Stomach (tissue), 4 donors: ENCODE measurements at regions not wholly inside any gene's neighbourhood (a gene's known extent, or its start where the extent isn't known, plus 50 kb on each side); places are given as distances from the start of the nearest gene placed in this dataset.

Source experiments
- POLR2A ChIP-seq, 4 donors: fragments of 450-650 bp; IDR thresholded peaks; one replicate each; pipeline ENCODE4 v1.6.1; 2016; ENCODE audit warnings: antibody characterized with exemption in 4 of 4, control low read depth in 2 of 4, mild to moderate bottlenecking in 1 of 4, moderate library complexity in 1 of 4
- POLR2AphosphoS5 ChIP-seq, 3 donors: sonication (generic); formaldehyde crosslinking; IDR thresholded peaks; one replicate each; pipeline ENCODE4 v1.6.1; 2016; ENCODE audit warnings: antibody characterized with exemption in 3 of 3
- TF ChIP-seq, protein P1 (sequence below), 7 experiments: fragments of 450-650 bp in 4 of 7; fragments of 200-600 bp in 3 of 7; sonication (generic) in 3 of 7; IDR thresholded peaks; one replicate each; pipeline ENCODE4 v1.5.1; 2016 to 2019; ENCODE audit warnings: antibody characterized with exemption in 7 of 7, control low read depth in 2 of 7, mild to moderate bottlenecking in 1 of 7

DNA sequence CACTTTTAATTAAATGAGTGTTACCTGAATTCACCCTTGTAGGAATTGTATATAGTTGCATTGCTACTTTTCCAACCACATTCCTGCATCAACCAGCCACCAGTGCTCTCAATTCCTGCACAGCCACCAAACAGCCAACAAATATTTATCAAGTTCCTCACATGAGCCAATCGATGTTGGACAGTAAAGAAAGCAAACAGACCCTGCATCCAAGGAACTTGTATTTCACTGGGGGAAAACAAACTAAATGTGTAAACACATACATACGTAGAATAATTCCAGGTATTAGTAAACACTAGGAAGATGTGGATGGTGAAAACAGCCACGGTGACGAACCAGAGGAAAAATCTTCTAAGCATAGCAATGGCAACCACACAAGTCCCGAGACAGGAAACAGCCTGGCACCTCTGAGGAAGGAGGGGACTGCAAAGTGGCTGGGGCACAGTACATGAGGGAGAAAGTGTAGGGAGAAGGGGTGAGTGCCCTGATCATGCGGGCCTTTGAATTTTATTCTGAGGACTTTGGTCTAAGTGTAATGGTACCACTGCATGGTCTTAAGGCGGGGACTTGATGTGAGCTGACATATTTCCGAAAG, 111.2 kb downstream of the XRCC2 start:
- TF ChIP-seq POLR2A (IDR thresholded peaks at IDR 0.05) (no peak), POLR2AphosphoS5 (IDR thresholded peaks at IDR 0.05) (no peak)
- TF ChIP-seq, protein P1, sequence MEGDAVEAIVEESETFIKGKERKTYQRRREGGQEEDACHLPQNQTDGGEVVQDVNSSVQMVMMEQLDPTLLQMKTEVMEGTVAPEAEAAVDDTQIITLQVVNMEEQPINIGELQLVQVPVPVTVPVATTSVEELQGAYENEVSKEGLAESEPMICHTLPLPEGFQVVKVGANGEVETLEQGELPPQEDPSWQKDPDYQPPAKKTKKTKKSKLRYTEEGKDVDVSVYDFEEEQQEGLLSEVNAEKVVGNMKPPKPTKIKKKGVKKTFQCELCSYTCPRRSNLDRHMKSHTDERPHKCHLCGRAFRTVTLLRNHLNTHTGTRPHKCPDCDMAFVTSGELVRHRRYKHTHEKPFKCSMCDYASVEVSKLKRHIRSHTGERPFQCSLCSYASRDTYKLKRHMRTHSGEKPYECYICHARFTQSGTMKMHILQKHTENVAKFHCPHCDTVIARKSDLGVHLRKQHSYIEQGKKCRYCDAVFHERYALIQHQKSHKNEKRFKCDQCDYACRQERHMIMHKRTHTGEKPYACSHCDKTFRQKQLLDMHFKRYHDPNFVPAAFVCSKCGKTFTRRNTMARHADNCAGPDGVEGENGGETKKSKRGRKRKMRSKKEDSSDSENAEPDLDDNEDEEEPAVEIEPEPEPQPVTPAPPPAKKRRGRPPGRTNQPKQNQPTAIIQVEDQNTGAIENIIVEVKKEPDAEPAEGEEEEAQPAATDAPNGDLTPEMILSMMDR (IDR thresholded peaks at IDR 0.05) = no peak
